Esophagus muscularis mucosa (tissue), 4 donors: ENCODE measurements at regions not wholly inside any gene's neighbourhood (a gene's known extent, or its start where the extent isn't known, plus 50 kb on each side); places are given as distances from the start of the nearest gene placed in this dataset.

Experiments used
- EP300 ChIP-seq: sonication (generic); formaldehyde crosslinking; IDR thresholded peaks from one replicate; pipeline ENCODE4 v1.6.1; 2017; ENCODE audit warnings: antibody characterized with exemption
- POLR2A ChIP-seq: fragments of 450-650 bp; IDR thresholded peaks from one replicate; pipeline ENCODE4 v1.6.1; 2017; ENCODE audit warnings: antibody characterized with exemption, moderate library complexity, mild to moderate bottlenecking, low read depth
- TF ChIP-seq, protein P1 (sequence below), 3 experiments: fragments of 200-600 bp in 2 of 3; fragments of 450-650 bp in 1 of 3; sonication (generic) in 2 of 3; IDR thresholded peaks; one replicate each; pipeline ENCODE4 v1.5.1; 2017 to 2019; ENCODE audit warnings: antibody characterized with exemption in 3 of 3, mild to moderate bottlenecking in 2 of 3, moderate library complexity in 1 of 3

DNA sequence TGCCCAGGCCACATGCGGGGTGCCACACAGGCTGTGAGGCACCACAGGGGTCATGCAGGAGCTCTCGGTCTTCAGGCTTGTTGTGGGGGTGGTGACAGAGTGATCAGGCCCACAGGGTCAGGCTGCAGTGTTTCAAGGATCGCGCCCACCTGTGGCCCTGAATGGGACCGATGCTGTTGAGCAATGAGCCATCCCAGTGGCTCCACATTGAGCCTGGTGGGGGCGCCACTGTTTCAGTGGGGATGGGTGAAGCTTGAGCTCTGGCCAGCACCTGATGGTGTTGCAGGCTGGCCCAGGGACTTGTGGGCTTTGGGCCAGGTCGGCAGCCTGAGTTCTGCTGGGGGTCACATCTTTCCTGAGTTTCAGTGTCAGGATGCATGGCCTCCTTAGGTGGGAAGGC lies 230.1 kb downstream of the UBE3A start:
- TF ChIP-seq, protein P1, sequence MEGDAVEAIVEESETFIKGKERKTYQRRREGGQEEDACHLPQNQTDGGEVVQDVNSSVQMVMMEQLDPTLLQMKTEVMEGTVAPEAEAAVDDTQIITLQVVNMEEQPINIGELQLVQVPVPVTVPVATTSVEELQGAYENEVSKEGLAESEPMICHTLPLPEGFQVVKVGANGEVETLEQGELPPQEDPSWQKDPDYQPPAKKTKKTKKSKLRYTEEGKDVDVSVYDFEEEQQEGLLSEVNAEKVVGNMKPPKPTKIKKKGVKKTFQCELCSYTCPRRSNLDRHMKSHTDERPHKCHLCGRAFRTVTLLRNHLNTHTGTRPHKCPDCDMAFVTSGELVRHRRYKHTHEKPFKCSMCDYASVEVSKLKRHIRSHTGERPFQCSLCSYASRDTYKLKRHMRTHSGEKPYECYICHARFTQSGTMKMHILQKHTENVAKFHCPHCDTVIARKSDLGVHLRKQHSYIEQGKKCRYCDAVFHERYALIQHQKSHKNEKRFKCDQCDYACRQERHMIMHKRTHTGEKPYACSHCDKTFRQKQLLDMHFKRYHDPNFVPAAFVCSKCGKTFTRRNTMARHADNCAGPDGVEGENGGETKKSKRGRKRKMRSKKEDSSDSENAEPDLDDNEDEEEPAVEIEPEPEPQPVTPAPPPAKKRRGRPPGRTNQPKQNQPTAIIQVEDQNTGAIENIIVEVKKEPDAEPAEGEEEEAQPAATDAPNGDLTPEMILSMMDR (IDR thresholded peaks at IDR 0.05) = no peak
- TF ChIP-seq POLR2A (no peak), EP300 (no peak)
